ENCODE measurements at regions not wholly inside any gene's neighbourhood (a gene's known extent, or its start where the extent isn't known, plus 50 kb on each side); places are given as distances from the start of the nearest gene placed in this dataset.

GRCh38 chr4:174018236-174018635, 265.2 kb downstream of the FBXO8 start:
- Histone ChIP-seq H3K9me3 (no peaks in the 10 kb centered on the region), H3K36me3 (no peaks in the 10 kb centered on the region), H3K4me1 (no peaks in the 10 kb centered on the region), H3K4me3 (no peak overlapping the region), H3K27me3 (no peaks in the 10 kb centered on the region), H3K27ac (no peak overlapping the region)
- TF ChIP-seq, protein P1, sequence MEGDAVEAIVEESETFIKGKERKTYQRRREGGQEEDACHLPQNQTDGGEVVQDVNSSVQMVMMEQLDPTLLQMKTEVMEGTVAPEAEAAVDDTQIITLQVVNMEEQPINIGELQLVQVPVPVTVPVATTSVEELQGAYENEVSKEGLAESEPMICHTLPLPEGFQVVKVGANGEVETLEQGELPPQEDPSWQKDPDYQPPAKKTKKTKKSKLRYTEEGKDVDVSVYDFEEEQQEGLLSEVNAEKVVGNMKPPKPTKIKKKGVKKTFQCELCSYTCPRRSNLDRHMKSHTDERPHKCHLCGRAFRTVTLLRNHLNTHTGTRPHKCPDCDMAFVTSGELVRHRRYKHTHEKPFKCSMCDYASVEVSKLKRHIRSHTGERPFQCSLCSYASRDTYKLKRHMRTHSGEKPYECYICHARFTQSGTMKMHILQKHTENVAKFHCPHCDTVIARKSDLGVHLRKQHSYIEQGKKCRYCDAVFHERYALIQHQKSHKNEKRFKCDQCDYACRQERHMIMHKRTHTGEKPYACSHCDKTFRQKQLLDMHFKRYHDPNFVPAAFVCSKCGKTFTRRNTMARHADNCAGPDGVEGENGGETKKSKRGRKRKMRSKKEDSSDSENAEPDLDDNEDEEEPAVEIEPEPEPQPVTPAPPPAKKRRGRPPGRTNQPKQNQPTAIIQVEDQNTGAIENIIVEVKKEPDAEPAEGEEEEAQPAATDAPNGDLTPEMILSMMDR (IDR thresholded peaks at IDR 0.05), result no peak
- no peak for TF ChIP-seq POLR2A (IDR thresholded peaks at IDR 0.05)
- DNase-seq (no peak), ATAC-seq (no peak)
- 76 to 93% (median 87%) methylated on average over 7 of the region's 7 CpGs for WGBS, 4 donors
- intact Hi-C loops (cut with DNase I), result no loop called here

GRCh38 chr4:174016251-174016650, 267.2 kb downstream of the FBXO8 start:
- intact Hi-C loops (cut with DNase I), result no loop called here
- Histone ChIP-seq H3K4me3 (no peak overlapping the region), H3K9me3 (no peaks in the 10 kb centered on the region), H3K36me3 (no peaks in the 10 kb centered on the region), H3K27me3 (no peaks in the 10 kb centered on the region), H3K27ac (no peak overlapping the region), H3K4me1 (peaks cover 0 to 6% (median 0%) of the 10 kb centered on the region in 12 donors)
- TF ChIP-seq, protein P1 (IDR thresholded peaks at IDR 0.05), result no peak
- TF ChIP-seq POLR2A (IDR thresholded peaks at IDR 0.05), result no peak
- DNase-seq (no peak), ATAC-seq (no peak)
- 46 to 93% (median 72%) methylated on average over 2 of the region's 2 CpGs for WGBS, 4 donors

DNA sequence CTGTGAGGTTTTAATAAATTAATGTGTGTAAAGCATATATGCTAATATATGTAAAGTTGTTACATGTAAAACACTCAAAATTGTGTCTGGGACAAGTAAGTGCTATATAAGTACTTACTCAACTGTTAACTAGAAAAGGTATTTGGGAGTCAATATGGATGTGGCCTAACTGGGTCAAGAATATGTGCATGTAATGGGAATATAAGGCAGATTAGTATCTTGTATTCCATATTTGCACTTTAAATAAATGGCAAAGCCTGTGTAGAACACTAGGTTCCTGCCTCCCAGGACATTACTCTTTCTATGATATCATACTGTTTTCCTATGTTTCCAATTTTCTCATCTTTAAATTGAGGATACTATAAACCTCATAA, 270.6 kb downstream of the FBXO8 start:
- Histone ChIP-seq H3K4me1 (peaks cover 0 to 10% (median 0%) of the 10 kb centered on the region in 12 donors), H3K27me3 (no peaks in the 10 kb centered on the region), H3K27ac (no peak overlapping the region), H3K36me3 (no peaks in the 10 kb centered on the region), H3K9me3 (no peaks in the 10 kb centered on the region), H3K4me3 (no peak overlapping the region)
- DNase-seq, result no peak
- intact Hi-C loops (cut with DNase I), result no loop called here
- no peak for ATAC-seq
- TF ChIP-seq, protein P1 (IDR thresholded peaks at IDR 0.05), result no peak
- TF ChIP-seq POLR2A (IDR thresholded peaks at IDR 0.05), result no peak

DNA sequence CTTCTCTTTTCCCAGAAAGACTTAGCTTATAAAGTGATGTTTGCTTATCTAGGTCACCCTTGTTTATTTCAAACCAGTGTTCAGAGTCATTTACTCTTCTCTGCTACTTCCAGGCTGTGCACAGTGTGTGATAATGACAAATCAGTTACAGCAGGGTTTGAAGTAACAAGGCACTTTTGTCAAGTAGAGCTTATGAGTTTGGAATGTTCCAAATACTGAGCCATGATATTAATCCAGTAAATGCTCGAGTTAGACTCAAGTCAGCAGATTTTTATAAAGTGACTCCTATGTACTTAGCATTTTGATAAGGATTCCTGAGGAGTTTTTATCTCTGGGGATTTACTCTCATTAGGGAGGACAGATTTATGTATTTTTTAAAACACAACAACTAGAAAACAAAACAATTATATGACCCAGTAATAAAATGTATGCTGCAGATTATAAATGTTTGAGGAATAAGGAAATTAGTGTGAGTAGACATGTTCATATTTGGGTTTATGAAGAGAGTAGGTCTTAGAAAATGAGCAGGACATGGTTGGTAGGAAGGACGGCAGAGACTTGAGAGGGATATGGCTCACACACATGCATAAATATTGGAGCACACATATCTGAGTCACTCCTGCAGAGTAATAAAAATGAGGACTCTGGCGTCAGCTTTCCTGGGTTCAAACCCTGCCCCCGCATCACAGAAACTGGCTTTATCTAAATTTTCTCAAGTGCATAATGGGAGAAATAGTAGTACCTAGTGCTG, 271.2 kb downstream of the FBXO8 start:
- no peak for TF ChIP-seq POLR2A (IDR thresholded peaks at IDR 0.05)
- TF ChIP-seq, protein P1 (IDR thresholded peaks at IDR 0.05), result no peak
- no peaks in the 10 kb centered on the region for H3K27me3 ChIP-seq
- peaks cover 0 to 10% (median 0%) of the 10 kb centered on the region in 12 donors for H3K4me1 ChIP-seq
- 63 to 73% (median 66%) methylated on average over 4 of the region's 4 CpGs for WGBS, 4 donors
- ATAC-seq (peak; percentile 33 to 94 (median 78)), DNase-seq (no peak)
- H3K27ac ChIP-seq, result no peak overlapping the region
- no peaks in the 10 kb centered on the region for H3K9me3 ChIP-seq
- H3K4me3 ChIP-seq, result no peak overlapping the region
- no peaks in the 10 kb centered on the region for H3K36me3 ChIP-seq
- intact Hi-C loops (cut with DNase I), result no loop called here

All from heart left ventricle (tissue), 16 donors.